ENCODE measurements at regions not wholly inside any gene's neighbourhood (a gene's known extent, or its start where the extent isn't known, plus 50 kb on each side); places are given as distances from the start of the nearest gene placed in this dataset.

DNA sequence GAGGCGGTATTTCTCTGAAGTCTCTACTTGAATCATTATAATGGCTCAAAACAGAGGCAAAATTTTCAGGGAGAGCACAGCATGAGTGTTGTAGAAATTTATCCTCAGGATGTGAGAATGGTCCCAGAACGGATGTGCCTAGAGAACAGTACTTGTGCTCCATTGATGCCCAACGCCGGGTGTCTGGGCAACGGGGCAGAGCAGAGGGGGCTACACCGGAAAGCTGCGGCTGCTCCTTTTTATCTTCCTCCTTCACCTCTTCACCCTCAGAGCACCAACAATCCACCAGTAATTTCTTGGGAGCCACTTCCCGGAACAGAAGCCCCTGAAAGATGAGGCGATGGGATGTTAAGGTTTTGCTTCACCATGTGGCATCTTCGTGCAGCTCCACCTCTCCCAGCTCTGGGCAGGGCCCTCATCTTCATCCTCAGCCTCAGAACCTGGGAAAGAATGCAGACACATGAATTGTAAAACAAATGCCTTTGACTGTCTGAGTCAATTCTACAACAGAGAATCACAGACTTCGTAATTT lies 71.5 kb downstream of the PTGR3 start:
- no peaks in the 10 kb centered on the region for H3K4me1 Mint-ChIP-seq
- H3K4me3 Mint-ChIP-seq, result no peak overlapping the region
- DNase-seq, result peak; percentile 34
- H3K27me3 Mint-ChIP-seq, result no peaks in the 10 kb centered on the region
- ATAC-seq, result no peak
- H3K27ac Mint-ChIP-seq, result no peak overlapping the region
- H3K9me3 Mint-ChIP-seq (ENCODE audit: low read depth), result no peaks in the 10 kb centered on the region
- no peaks in the 10 kb centered on the region for H3K36me3 Mint-ChIP-seq
- CTCF ChIA-PET, result no interaction called here

DNA sequence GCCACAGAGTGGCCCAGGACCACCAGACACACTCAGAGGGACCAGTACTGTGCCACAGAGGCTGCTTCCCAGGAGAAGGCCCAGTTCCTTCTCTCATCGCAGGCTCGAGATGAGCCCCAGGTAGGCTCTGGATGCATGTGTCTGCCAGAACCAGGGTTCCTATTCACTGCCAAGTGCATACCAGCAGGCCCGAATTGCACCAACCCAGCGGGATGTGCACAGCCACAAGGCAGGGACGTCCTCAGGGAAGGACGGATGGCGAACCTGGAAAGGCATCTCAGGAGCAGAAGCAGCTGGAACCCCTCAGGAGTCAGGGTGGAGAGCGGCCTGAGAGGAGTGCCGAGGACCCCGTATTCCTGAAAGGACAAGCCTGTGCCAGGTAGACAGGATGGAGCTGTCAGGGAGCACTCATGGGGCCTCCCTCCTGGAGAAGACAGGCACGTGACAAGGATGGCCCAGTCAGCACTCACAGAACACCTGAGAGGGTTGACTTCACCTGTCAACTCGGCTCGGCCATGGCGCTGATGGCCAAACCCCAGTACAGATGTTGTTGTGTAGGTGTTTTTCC lies 73.7 kb downstream of the PTGR3 start:
- no peak overlapping the region for H3K27ac Mint-ChIP-seq
- no peaks in the 10 kb centered on the region for H3K9me3 Mint-ChIP-seq (ENCODE audit: low read depth)
- ATAC-seq (no peak), DNase-seq (peak; percentile 35)
- H3K36me3 Mint-ChIP-seq, result no peaks in the 10 kb centered on the region
- CTCF ChIA-PET, result no interaction called here
- no peaks in the 10 kb centered on the region for H3K4me1 Mint-ChIP-seq
- no peaks in the 10 kb centered on the region for H3K27me3 Mint-ChIP-seq
- H3K4me3 Mint-ChIP-seq, result no peak overlapping the region

DNA sequence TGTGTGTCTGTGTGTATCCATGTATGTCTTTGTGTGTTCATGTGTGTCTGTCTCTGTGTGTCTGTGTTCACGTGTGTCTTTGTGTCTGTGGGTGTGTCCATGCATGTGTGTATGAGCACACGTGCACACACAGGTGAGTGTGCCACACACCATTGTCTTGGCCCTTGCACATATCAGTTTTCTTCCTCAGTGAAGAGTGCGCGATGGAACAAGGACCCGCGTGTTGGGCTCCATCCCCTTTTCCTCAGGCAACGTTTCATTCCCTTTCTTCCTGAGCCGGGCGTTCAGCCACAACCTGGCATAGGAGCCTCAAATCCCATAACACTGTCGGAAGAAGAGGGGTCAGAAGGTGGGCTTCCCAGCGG lies 74.3 kb downstream of the PTGR3 start:
- ATAC-seq, result no peak
- CTCF ChIA-PET, result no interaction called here
- Mint-ChIP-seq H3K9me3 (ENCODE audit: low read depth) (peaks cover 2% of the 10 kb centered on the region), H3K4me3 (no peak overlapping the region), H3K4me1 (no peaks in the 10 kb centered on the region), H3K27ac (no peak overlapping the region), H3K27me3 (no peaks in the 10 kb centered on the region), H3K36me3 (no peaks in the 10 kb centered on the region)
- DNase-seq, result no peak

DNA sequence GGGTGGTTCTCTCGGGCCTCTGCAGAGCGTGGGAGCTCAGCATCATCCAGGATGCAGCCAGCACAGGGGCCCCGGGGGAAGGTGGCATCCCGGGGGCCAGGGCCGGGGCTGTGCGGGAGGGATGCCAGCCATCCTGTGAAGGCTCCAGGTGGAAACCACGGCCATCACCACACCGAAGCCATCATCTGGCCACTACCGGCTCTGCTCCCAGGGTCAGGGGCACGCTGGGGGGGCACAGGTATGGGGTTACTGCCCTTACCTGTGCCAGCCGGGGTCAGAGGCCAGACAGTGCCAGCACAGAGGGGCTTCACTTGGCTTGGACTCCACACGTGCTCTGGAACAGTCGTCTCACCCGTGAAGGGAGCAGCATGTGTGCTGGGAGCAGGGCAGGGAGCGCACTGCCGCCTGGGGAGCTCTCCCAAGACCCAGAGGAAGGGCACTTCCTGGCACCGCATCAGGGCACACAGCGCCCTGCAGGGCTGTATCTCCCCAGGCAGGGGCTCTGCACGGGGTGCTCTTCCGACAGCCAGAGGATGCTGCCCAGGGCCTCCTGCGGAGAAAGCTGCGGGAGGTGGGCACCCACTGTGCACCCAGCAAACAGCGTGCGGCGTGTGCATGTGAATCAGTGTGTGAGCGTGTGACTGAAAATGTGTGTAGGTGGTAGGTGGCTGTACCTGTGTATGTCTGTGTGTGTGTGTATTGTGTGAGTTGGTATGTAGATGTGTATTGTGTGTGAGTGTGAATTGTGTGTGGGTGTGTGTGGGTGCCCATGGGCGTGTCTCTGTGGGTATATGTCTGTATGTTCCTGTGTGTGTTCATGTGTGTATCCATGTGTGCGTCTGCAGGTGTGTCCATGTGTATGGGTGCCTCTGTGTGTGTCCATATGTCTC lies 75.0 kb downstream of the PTGR3 start:
- H3K4me3 Mint-ChIP-seq, result no peak overlapping the region
- peaks cover 2% of the 10 kb centered on the region for H3K9me3 Mint-ChIP-seq (ENCODE audit: low read depth)
- no peaks in the 10 kb centered on the region for H3K4me1 Mint-ChIP-seq
- CTCF ChIA-PET, result no interaction called here
- H3K36me3 Mint-ChIP-seq, result no peaks in the 10 kb centered on the region
- H3K27me3 Mint-ChIP-seq, result no peaks in the 10 kb centered on the region
- DNase-seq (peak; percentile 19), ATAC-seq (no peak)
- H3K27ac Mint-ChIP-seq, result no peak overlapping the region

DNA sequence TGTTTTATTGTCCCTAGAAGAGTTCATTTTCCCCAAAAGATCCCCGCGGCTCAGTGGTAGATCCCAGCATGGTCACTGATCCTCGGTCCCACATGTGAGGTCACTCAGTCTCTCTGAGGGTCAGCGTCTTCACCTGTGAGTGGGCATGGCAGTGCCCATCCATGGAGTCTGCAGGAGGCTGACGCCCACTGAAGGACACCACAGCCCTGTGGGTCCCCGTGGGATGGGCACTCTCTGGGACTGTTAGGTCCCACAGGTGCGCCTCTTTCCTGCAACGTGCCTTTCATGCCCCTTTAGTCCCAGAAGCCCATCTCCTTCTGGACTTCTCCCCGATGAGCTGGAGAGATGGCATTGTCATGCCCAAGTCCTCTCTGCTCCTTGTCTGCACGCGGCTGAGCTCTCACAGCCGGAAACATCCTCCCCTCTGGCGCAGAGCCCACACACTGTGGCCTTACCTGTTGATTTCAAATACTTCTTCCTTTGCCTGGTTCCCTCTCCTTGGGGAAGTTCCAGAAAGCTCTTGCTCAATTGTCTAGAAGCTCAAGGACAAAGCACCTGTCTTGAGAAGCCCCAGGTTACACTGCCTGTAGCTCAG lies 75.9 kb downstream of the PTGR3 start:
- no peak overlapping the region for H3K4me3 Mint-ChIP-seq
- H3K27me3 Mint-ChIP-seq, result no peaks in the 10 kb centered on the region

DNA sequence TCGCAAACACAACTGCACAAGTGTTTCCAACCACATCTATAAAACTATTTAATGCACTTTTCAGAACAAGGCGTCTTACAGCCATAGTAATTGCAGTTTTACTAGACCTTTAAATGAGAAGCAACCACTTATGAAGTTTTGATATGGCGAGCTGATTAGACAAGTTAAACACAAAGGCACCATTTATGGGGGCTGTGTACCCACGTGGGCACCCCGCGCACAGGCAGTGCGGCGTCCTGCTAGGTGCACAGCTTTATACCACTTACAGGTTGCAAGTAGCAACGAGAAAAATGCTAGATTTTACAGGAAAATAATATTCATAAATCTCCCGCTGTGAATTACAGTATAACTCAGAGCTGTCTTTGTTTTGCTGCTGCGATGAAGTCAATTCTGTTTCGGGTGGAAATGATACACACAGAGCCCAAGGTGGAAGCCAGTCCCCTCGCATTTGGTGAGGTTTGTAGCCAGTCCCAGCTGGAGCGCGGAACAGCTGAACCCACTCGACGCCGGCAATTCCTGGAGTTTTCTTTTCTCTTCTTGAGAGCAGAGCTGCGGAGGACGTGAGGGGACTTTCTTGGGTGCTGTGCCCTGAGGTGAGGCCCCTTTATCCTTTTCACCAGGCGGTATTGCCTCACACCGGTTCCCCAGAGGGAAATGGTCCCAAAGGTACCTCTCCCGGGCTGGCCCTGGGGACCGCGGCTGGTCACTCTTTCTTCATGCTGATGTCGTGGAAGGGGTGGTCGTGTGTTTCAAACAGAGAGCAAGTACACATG lies 76.7 kb downstream of the PTGR3 start:
- Mint-ChIP-seq H3K9me3 (ENCODE audit: low read depth) (peaks cover 2% of the 10 kb centered on the region), H3K27me3 (no peaks in the 10 kb centered on the region), H3K27ac (no peak overlapping the region), H3K36me3 (no peaks in the 10 kb centered on the region), H3K4me1 (no peaks in the 10 kb centered on the region), H3K4me3 (no peak overlapping the region)
- DNase-seq, result peak; percentile 39
- no peak for ATAC-seq
- CTCF ChIA-PET, result no interaction called here

More for the DNA sequence above, 75.9 kb downstream of the PTGR3 start:
- H3K4me1 Mint-ChIP-seq, result no peaks in the 10 kb centered on the region
- H3K36me3 Mint-ChIP-seq, result no peaks in the 10 kb centered on the region
- no peak overlapping the region for H3K27ac Mint-ChIP-seq
- peaks cover 2% of the 10 kb centered on the region for H3K9me3 Mint-ChIP-seq (ENCODE audit: low read depth)
- CTCF ChIA-PET, result no interaction called here
- DNase-seq, result peak; percentile 35
- ATAC-seq, result no peak

DNA sequence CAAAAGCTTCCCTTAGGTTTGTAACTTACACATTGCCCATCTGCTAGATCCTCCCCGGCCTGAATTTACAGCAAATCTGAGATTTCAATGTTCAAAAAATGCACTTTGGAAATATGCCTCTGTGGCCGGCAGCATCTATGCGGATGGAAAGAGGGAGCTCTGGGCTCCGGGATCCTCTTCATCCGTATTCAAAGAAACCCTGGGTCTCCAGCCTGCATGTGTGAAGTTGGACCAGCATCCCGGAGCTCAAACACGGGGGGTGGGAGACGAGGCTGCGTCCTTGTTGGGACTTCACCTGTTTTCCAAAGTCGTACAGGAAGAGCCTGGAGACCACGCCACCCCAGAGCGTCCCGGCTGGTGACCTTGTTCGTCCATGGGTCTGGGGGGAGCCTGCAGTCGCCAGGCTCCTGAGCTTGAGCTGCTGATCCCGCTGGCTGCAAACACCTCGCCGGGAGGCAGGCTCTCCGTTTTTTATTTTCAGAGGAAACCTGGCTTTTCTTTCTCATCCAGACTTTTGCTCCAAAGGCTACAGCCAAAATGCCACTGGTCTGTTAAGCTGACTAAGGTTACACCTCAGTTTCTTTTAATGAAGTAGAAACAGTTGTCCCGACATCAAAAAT lies 77.4 kb downstream of the PTGR3 start:
- Mint-ChIP-seq H3K4me3 (no peak overlapping the region), H3K27ac (no peak overlapping the region), H3K27me3 (no peaks in the 10 kb centered on the region), H3K4me1 (no peaks in the 10 kb centered on the region), H3K36me3 (no peaks in the 10 kb centered on the region), H3K9me3 (ENCODE audit: low read depth) (peaks cover 2% of the 10 kb centered on the region)
- DNase-seq, result peak; percentile 8
- CTCF ChIA-PET, result no interaction called here
- no peak for ATAC-seq

DNA sequence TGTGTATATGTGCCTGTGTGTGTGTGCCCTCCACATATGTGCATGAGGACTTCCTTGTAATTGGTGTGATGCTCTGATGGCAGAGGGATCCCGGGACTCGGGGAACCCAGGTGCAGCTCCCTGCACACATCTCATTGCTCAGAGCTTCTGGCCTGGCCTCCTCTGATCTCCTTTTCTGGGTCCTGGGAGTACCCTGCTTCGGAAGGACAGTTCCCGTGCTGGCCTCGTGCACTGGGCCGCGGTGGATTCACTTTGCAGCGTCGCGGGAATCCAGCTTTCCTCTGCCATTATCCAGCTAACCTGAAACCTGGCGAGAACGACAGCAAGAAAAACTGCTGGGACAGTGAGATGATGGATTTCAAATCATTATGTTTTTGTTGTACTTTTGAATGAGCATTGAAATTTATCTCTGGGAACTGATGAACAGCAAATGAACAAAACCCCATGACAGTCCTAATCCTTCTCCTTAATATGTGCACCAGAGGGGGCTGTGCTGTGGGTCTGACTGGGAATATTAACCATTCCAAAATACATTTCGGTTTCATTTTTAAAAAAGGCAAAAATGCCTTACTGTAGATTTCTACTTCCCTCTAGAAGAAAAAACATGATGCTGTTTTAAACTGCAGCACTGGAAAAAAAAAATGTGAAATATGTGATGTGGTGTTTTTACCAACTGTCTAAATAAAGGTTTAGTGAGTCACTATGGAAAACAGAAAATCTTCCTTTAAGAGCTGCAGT lies 78.2 kb downstream of the PTGR3 start:
- CTCF ChIA-PET, result no interaction called here
- DNase-seq (peak; percentile 23), ATAC-seq (no peak)
- no peaks in the 10 kb centered on the region for H3K27me3 Mint-ChIP-seq
- peaks cover 3% of the 10 kb centered on the region for H3K4me1 Mint-ChIP-seq
- no peaks in the 10 kb centered on the region for H3K36me3 Mint-ChIP-seq
- no peak overlapping the region for H3K4me3 Mint-ChIP-seq
- no peak overlapping the region for H3K27ac Mint-ChIP-seq
- H3K9me3 Mint-ChIP-seq (ENCODE audit: low read depth), result peaks cover 2% of the 10 kb centered on the region

DNA sequence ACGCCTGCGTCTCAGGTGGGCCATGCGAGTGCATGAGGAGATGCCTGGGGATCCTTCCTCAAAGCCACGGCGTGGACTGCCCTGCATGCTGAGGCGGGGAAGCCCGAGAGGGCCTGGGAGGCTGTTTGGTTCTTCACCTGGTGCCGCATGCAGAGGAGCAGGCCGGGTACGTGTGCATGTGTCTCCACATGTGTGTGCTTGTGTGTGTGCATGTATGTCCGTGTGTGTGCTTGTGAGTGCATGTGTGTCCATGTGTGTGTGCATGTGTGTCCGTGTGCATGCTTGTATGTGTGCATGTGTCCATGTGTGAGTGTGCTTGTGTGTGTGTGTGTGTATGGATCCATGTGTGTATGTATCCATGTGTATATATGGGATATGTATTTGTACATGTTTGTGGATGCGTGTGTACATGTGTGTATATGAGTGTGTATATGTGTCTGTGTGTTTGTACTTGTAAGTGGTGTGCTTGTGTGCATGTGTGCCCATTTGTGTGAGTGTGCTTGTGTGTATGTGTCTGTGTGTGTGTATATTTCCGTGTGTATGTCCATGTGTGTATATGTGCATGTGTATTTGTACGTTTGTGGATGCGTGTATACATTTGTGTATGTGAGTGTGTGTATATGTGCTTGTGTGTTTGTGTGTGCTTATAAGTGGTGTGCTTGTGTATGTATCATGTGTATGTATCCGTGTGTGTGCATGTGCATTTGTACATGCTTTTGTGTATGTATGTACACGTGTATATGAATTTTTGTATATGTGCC lies 79.0 kb downstream of the PTGR3 start:
- Mint-ChIP-seq H3K27ac (no peak overlapping the region), H3K4me1 (peaks cover 3% of the 10 kb centered on the region), H3K27me3 (no peaks in the 10 kb centered on the region), H3K36me3 (no peaks in the 10 kb centered on the region), H3K4me3 (no peak overlapping the region), H3K9me3 (ENCODE audit: low read depth) (peaks cover 2% of the 10 kb centered on the region)
- ATAC-seq (no peak), DNase-seq (peak; percentile 2)
- CTCF ChIA-PET, result no interaction called here

DNA sequence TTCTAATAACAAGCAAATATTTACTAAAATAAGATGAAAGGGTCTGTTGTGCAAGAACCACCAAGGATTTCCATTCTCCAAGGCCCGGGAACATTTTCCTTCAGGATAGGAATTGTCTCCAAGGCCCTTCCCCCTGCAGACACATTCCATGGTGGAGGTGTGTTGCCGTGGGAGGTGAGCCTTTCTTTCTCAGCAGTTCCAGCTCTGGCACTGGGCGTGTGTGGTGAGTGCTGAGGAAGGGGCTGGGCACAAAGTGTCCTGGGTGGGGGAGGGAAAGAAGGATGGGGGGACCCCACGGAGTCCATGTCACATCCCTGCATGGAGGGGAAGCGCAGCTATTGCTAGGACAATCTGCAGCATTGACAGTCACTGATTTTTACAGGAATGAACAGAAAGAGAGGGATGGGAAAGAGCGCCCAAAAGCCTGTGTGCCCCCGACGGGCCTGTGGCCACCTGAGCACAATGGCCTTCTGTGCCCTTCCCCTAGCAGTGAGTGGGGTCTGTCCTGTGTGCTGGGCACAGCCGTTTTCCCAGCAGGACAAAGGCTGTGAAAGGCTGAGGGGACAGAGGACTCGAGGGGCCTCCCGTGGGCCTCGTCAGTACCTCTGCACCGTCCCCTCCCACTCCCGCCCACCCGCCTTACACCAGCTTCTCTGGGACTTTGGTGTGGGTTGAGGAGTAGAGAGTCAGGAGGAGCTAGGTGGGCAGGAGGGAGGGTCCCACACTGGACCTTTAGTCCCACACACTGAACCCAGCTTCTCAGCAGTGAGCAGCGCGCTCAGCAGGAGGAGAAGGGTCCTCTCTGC lies 79.8 kb downstream of the PTGR3 start:
- peaks cover 2% of the 10 kb centered on the region for H3K9me3 Mint-ChIP-seq (ENCODE audit: low read depth)
- CTCF ChIA-PET, result no interaction called here
- H3K4me3 Mint-ChIP-seq, result no peak overlapping the region
- DNase-seq (no peak), ATAC-seq (no peak)
- no peak overlapping the region for H3K27ac Mint-ChIP-seq
- H3K36me3 Mint-ChIP-seq, result no peaks in the 10 kb centered on the region
- H3K4me1 Mint-ChIP-seq, result peaks cover 3% of the 10 kb centered on the region
- H3K27me3 Mint-ChIP-seq, result no peaks in the 10 kb centered on the region

DNA sequence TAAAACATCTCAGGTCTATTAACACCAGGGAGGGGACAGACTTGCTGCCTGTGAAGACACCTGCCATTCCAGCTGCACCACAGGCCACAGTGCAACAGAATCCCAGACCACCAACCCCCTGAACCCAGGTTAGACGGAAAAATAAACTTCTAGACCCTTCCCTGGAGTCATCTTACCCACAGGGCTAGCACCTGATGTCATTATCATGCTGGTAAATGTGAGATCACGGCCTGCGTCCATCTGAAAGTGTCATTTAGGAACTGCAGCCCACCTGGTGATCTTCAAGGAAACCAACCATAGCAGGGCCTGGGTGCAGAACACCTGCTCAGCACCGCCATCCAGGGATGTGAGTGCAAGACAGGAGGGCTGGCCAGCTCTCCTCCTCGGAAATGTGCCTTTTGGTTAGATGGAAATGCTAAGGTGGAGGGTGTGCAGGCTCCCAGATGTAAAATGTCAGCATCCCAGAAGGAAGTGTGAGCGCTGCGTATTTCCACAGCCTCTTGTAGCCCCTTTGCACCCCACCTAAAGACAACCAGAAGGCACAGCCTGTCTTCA lies 80.8 kb downstream of the PTGR3 start:
- Mint-ChIP-seq H3K36me3 (no peaks in the 10 kb centered on the region), H3K4me3 (no peak overlapping the region), H3K9me3 (ENCODE audit: low read depth) (peaks cover 2% of the 10 kb centered on the region), H3K27me3 (no peaks in the 10 kb centered on the region), H3K27ac (no peak overlapping the region), H3K4me1 (peaks cover 3% of the 10 kb centered on the region)
- no peak for DNase-seq
- CTCF ChIA-PET, result no interaction called here
- ATAC-seq, result no peak

All from activated CD8-positive, alpha-beta memory T cell treated with anti-CD3 and anti-CD28 coated beads, Interleukin-2, amount 10 ng/mL, durations not matched to agents 7 days and 5 days (primary cell).